Lung (tissue), 11 donors: ENCODE measurements at regions not wholly inside any gene's neighbourhood (a gene's known extent, or its start where the extent isn't known, plus 50 kb on each side); places are given as distances from the start of the nearest gene placed in this dataset.

Experiments
- ATAC-seq: fragments of 200-7000 bp; cut with Tn5 transposase; one replicate; pipeline ENCODE4 v1.9.1; 2020; ENCODE audit warnings: moderate number of reproducible peaks; ENCODE audit not compliant: insufficient read depth, low FRiP score
- DNase-seq, 3 donors: peaks; one replicate each; pipeline ENCODE4 v3.0.0-alpha.2; 2013 to 2017
- H3K27ac ChIP-seq, 2 donors: one replicate each; pipeline ENCODE4 v1.5.1; 2013; ENCODE audit warnings: mild to moderate bottlenecking in 2 of 2, moderate library complexity in 2 of 2, control low read depth in 1 of 2, inconsistent platforms in 1 of 2, low read depth in 1 of 2, low read length in 1 of 2
- H3K27me3 ChIP-seq, 3 donors: one replicate each; pipeline ENCODE4 v1.5.1; 2013; ENCODE audit warnings: low read length in 2 of 3; ENCODE audit not compliant: control insufficient read depth in 3 of 3, insufficient read depth in 3 of 3
- H3K36me3 ChIP-seq, 4 donors: one replicate each; pipeline ENCODE4 v1.5.1; 2013; ENCODE audit warnings: low read length in 4 of 4, mild to moderate bottlenecking in 1 of 4, moderate library complexity in 1 of 4; ENCODE audit not compliant: control insufficient read depth in 4 of 4, insufficient read depth in 4 of 4
- H3K4me1 ChIP-seq, 5 donors: one replicate each; pipeline ENCODE4 v1.5.1; 2013; ENCODE audit warnings: low read length in 5 of 5, mild to moderate bottlenecking in 2 of 5, moderate library complexity in 1 of 5; ENCODE audit not compliant: control insufficient read depth in 5 of 5, insufficient read depth in 5 of 5
- H3K4me3 ChIP-seq: one replicate; pipeline ENCODE4 v1.5.1; 2013; ENCODE audit warnings: mild to moderate bottlenecking, control low read depth, moderate library complexity
- H3K9ac ChIP-seq, 2 donors: one replicate each; pipeline ENCODE4 v1.5.1; 2013; ENCODE audit warnings: low read length in 2 of 2, control low read depth in 1 of 2; ENCODE audit not compliant: insufficient read depth in 1 of 2
- H3K9me3 ChIP-seq, 4 donors: one replicate each; pipeline ENCODE4 v1.5.1; 2013; ENCODE audit warnings: low read length in 3 of 4, mild to moderate bottlenecking in 1 of 4, moderate library complexity in 1 of 4; ENCODE audit not compliant: control insufficient read depth in 4 of 4, insufficient read depth in 3 of 4
- WGBS, 2 donors: extraction: QIAGEN DNeasy Blood & Tissue Kit; methylation state at CpG; one replicate each; pipeline ENCODE4 v1.1.7; 2013; 5-methylcytosine and 5-hydroxymethylcytosine counted together
- TF ChIP-seq, protein P1 (sequence below): IDR thresholded peaks from 2 replicates; pipeline ENCODE4 v1.5.1; 2012; ENCODE audit warnings: mild to moderate bottlenecking; ENCODE audit errors: control extremely low read depth, extremely low read depth
- donor health status: control.
- donor health status: control.
- donor health status: Bipolar disorder and iron deficiency.
- donor health status: healthy.
- donor health status: DM: yes; HTN: yes; CAD: no.

DNA sequence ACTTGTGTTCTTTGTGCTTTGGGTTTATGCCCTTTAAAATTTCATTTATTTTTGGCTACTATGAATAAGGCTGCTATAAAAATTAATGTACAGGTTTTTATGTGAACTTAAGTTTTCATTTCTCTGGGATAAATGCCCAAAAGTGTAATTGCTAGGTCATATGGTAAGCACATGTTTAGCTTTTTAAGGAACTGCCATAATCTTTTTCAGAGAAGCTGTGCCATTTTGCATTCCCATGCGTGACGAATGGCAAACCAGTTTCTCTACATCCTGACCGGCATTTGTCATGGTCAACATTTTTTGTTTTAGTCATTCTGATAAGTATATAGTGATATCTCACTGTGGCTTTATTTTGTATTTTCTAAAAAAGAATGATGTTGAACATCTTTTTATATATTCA lies 236.0 kb upstream of the SGK1 start:
- Histone ChIP-seq H3K9me3 (no peaks in the 10 kb centered on the region), H3K27me3 (no peaks in the 10 kb centered on the region), H3K4me1 (no peaks in the 10 kb centered on the region), H3K27ac (no peak overlapping the region), H3K36me3 (no peaks in the 10 kb centered on the region), H3K9ac (no peak overlapping the region), H3K4me3 (no peak overlapping the region)
- 93 to 97% methylated on average over 3 of the region's 3 CpGs for WGBS, 2 donors
- TF ChIP-seq, protein P1, sequence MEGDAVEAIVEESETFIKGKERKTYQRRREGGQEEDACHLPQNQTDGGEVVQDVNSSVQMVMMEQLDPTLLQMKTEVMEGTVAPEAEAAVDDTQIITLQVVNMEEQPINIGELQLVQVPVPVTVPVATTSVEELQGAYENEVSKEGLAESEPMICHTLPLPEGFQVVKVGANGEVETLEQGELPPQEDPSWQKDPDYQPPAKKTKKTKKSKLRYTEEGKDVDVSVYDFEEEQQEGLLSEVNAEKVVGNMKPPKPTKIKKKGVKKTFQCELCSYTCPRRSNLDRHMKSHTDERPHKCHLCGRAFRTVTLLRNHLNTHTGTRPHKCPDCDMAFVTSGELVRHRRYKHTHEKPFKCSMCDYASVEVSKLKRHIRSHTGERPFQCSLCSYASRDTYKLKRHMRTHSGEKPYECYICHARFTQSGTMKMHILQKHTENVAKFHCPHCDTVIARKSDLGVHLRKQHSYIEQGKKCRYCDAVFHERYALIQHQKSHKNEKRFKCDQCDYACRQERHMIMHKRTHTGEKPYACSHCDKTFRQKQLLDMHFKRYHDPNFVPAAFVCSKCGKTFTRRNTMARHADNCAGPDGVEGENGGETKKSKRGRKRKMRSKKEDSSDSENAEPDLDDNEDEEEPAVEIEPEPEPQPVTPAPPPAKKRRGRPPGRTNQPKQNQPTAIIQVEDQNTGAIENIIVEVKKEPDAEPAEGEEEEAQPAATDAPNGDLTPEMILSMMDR = no peak
- ATAC-seq (no peak), DNase-seq (no peak)

DNA sequence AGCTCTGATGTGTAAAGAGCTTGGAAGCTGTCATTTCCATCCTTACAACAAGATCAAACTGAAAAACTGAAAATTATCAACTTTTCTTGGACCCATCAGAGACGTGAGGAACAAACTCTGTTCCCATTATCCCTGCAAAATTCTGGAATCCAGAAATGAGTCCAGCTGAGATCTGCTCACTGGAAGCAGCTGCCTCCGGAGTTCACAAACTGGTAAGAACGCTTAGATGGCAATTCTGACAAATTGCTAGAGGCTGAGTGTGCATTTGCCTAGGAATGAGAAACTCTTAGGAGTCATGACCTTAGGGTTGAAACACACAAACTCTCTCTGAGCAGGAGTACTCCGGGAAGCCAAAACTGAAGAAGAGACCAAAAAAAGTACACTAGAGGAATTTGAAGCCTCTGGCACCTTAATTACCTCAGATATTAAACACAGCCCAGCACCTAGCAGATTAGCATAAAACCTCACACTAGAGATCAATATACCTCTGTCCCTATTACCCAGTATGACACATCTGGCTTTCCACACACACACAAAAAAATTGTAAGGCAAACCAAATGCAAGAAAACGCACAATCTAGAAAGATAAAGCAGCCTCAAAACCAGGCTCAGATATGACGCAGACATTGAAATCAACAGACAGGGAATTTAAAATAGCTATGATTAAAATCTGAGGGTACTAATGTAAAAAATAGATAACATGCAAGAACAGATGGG lies 233.5 kb upstream of the SGK1 start:
- Histone ChIP-seq H3K9me3 (no peaks in the 10 kb centered on the region), H3K4me1 (peaks cover 0 to 2% (median 0%) of the 10 kb centered on the region in 5 donors), H3K9ac (no peak overlapping the region), H3K4me3 (no peak overlapping the region), H3K27me3 (no peaks in the 10 kb centered on the region), H3K27ac (peak overlapping the region in 1 of 2 donors; percentile 2), H3K36me3 (no peaks in the 10 kb centered on the region)
- DNase-seq (peak in 1 of 3 donors; percentile 14), ATAC-seq (peak; percentile 47)
- WGBS, 2 donors = 70 to 75% methylated on average over 6 of the region's 6 CpGs
- TF ChIP-seq, protein P1 = no peak

DNA sequence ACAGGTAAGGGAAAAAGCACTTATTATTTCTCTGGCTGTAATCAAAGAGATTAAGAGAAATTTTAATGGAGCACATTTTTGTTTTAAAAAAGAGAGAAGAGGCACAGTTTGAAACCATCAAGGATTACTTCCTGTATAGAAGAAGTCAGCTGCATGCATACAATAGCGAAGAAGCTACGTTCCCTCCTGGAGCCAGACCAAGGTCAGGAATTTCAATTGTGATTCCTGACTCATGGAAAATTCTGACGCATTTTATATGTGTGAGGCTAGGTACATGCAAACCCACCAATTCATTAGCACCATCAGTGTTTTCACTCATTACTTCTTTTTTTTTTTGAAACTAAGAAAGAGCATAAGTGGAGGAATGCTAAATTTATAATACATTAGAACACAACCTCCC lies 232.7 kb upstream of the SGK1 start:
- TF ChIP-seq, protein P1 = no peak
- DNase-seq = peak in 2 of 3 donors; percentile 21 to 32
- ATAC-seq = no peak
- Histone ChIP-seq H3K4me3 (no peak overlapping the region), H3K36me3 (no peaks in the 10 kb centered on the region), H3K27me3 (no peaks in the 10 kb centered on the region), H3K27ac (peak overlapping the region in 1 of 2 donors; percentile 21), H3K4me1 (peaks cover 0 to 2% (median 0%) of the 10 kb centered on the region in 5 donors), H3K9ac (no peak overlapping the region), H3K9me3 (no peaks in the 10 kb centered on the region)
- WGBS, 2 donors = 60 to 80% methylated on average over 3 of the region's 3 CpGs

DNA sequence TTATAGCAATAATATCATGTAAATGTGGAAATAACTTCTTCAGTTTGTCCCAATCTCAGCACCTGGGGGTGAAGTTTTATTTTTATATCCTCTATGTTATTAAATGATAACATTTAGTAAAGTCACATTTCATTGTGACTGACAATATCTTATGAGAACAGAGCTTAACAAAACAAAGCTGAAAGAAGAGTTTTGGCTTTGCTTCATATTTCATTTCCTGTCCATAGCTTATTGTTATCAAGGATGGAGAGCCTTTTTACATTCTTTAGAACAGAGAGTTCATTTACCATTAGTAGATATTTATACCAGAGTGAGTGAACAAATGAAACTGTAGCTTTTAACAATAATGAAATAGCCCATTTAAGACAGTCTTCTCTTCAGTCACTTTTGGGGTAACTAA lies 231.9 kb upstream of the SGK1 start:
- Histone ChIP-seq H3K9ac (no peak overlapping the region), H3K4me1 (peaks cover 0 to 2% (median 0%) of the 10 kb centered on the region in 5 donors), H3K27ac (peak overlapping the region in 1 of 2 donors; percentile 21), H3K27me3 (no peaks in the 10 kb centered on the region), H3K9me3 (no peaks in the 10 kb centered on the region), H3K36me3 (no peaks in the 10 kb centered on the region), H3K4me3 (no peak overlapping the region)
- DNase-seq (no peak), ATAC-seq (no peak)
- TF ChIP-seq, protein P1 = no peak
